Inflammatory macrophage treated with lipopolysaccharide for 4 hours (primary cell): ENCODE measurements at regions not wholly inside any gene's neighbourhood (a gene's known extent, or its start where the extent isn't known, plus 50 kb on each side); places are given as distances from the start of the nearest gene placed in this dataset.
A peak's percentile ranks its signal among the peaks of the same experiment; 100 is the strongest.
"Not testable (repeated sequence)": the region's sequence is repeated elsewhere in the genome, so short reads cannot be mapped to it uniquely, and the experiment has no call there.

Experiments
- DNase-seq: peaks from one replicate; pipeline ENCODE4 v3.0.0-alpha.2; 2020

GRCh38 chr18:11454040-11454439, 155.4 kb upstream of the SLC35G4 start:
- DNase-seq = no peak

- not testable (repeated sequence) for DNase-seq
Measured at GRCh38 chr18:11444169-11444568, 165.2 kb upstream of the SLC35G4 start.

- DNase-seq = no peak
Measured at GRCh38 chr18:11437046-11437445, 172.3 kb upstream of the SLC35G4 start.

GRCh38 chr18:11432360-11432811, 177.0 kb upstream of the SLC35G4 start:
- no peak for DNase-seq

- DNase-seq = no peak
Measured at GRCh38 chr18:11429876-11430275, 179.5 kb upstream of the SLC35G4 start.

GRCh38 chr18:11425211-11425610, 184.2 kb upstream of the SLC35G4 start:
- DNase-seq = no peak

GRCh38 chr18:11419338-11419737, 190.1 kb upstream of the SLC35G4 start:
- peak; percentile 65 for DNase-seq

GRCh38 chr18:11412811-11413210, 196.6 kb upstream of the SLC35G4 start:
- no peak for DNase-seq

GRCh38 chr18:11411048-11411447, 198.3 kb upstream of the SLC35G4 start:
- no peak for DNase-seq

GRCh38 chr18:11408555-11409065, 200.8 kb upstream of the SLC35G4 start:
- no peak for DNase-seq

- DNase-seq = no peak
Measured at GRCh38 chr18:11407940-11408339, 201.5 kb upstream of the SLC35G4 start.

GRCh38 chr18:11405804-11406203, 203.6 kb upstream of the SLC35G4 start:
- DNase-seq = no peak

GRCh38 chr18:11400703-11401102, 208.7 kb upstream of the SLC35G4 start:
- no peak for DNase-seq

- no peak for DNase-seq
Measured at GRCh38 chr18:11398625-11399024, 210.8 kb upstream of the SLC35G4 start.

- DNase-seq = no peak
Measured at GRCh38 chr18:11392980-11393885, 216.2 kb upstream of the SLC35G4 start.

- DNase-seq = no peak
Measured at GRCh38 chr18:11392292-11392691, 217.1 kb upstream of the SLC35G4 start.

- no peak for DNase-seq
Measured at GRCh38 chr18:11391661-11392060, 217.7 kb upstream of the SLC35G4 start.

- no peak for DNase-seq
Measured at GRCh38 chr18:11388755-11389680, 220.4 kb upstream of the SLC35G4 start.

- DNase-seq = peak; percentile 38
Measured at GRCh38 chr18:11387880-11388279, 221.5 kb upstream of the SLC35G4 start.

- DNase-seq = no peak
Measured at GRCh38 chr18:11383381-11383780, 226.0 kb upstream of the SLC35G4 start.

- no peak for DNase-seq
Measured at GRCh38 chr18:11380968-11381367, 228.4 kb upstream of the SLC35G4 start.

GRCh38 chr18:11379660-11380059, 229.7 kb upstream of the SLC35G4 start:
- no peak for DNase-seq
